Type B pancreatic cell (in vitro differentiated cells): ENCODE measurements at regions not wholly inside any gene's neighbourhood (a gene's known extent, or its start where the extent isn't known, plus 50 kb on each side); places are given as distances from the start of the nearest gene placed in this dataset.

ENCODE experiments used
- DNase-seq: peaks from one replicate; pipeline ENCODE4 v3.0.0; 2021; ENCODE audit warnings: mixed read lengths; ENCODE audit not compliant: unreplicated experiment; ENCODE audit errors: extremely low spot score
- H3K27ac Mint-ChIP-seq: 2 replicates; pipeline ENCODE4 v1.8.0; 2021; ENCODE audit warnings: mild to moderate bottlenecking, mixed read lengths
- H3K27me3 Mint-ChIP-seq: 2 replicates; pipeline ENCODE4 v1.8.0; 2021; ENCODE audit warnings: mixed read lengths
- H3K36me3 Mint-ChIP-seq: 2 replicates; pipeline ENCODE4 v1.8.0; 2021; ENCODE audit warnings: mixed read lengths
- H3K4me1 Mint-ChIP-seq: one replicate; pipeline ENCODE4 v1.8.0; 2021; ENCODE audit warnings: mixed read lengths; ENCODE audit not compliant: unreplicated experiment
- H3K4me3 Mint-ChIP-seq: 2 replicates; pipeline ENCODE4 v1.8.0; 2021; ENCODE audit warnings: mild to moderate bottlenecking, mixed read lengths
- H3K9me3 Mint-ChIP-seq: 2 replicates; pipeline ENCODE4 v1.8.0; 2021; ENCODE audit warnings: mixed read lengths
- TF ChIP-seq, protein P1 (sequence below): fragments of 200-600 bp; sonication (generic); conservative IDR thresholded peaks from 2 replicates; pipeline ENCODE4 v1.5.0; 2021; ENCODE audit warnings: antibody characterized with exemption, mild to moderate bottlenecking

DNA sequence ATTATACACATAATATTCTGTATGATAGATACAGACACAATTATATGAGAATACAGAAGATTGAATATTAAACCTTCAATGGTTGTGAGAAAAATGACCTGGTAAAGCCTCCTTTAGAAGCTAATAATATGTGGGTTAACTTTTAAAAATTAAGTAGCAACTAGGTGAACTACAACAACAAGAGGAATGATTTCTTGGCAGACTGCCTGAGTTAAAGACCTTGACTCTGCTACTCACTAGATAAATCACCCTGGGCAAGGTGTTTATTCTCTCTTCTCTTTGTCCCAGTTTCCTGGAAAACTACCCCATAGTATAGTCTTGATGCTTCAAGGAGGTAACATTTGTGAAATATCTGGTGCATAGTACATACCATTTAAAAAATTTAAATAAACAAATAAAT lies 519.6 kb upstream of the TENM4 start:
- DNase-seq, result no peak
- Mint-ChIP-seq H3K27me3 (no peaks in the 10 kb centered on the region), H3K36me3 (no peaks in the 10 kb centered on the region), H3K27ac (no peak overlapping the region), H3K9me3 (peaks cover 9% of the 10 kb centered on the region), H3K4me1 (peaks cover 22% of the 10 kb centered on the region), H3K4me3 (no peak overlapping the region)
- TF ChIP-seq, protein P1, sequence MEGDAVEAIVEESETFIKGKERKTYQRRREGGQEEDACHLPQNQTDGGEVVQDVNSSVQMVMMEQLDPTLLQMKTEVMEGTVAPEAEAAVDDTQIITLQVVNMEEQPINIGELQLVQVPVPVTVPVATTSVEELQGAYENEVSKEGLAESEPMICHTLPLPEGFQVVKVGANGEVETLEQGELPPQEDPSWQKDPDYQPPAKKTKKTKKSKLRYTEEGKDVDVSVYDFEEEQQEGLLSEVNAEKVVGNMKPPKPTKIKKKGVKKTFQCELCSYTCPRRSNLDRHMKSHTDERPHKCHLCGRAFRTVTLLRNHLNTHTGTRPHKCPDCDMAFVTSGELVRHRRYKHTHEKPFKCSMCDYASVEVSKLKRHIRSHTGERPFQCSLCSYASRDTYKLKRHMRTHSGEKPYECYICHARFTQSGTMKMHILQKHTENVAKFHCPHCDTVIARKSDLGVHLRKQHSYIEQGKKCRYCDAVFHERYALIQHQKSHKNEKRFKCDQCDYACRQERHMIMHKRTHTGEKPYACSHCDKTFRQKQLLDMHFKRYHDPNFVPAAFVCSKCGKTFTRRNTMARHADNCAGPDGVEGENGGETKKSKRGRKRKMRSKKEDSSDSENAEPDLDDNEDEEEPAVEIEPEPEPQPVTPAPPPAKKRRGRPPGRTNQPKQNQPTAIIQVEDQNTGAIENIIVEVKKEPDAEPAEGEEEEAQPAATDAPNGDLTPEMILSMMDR, result no peak

DNA sequence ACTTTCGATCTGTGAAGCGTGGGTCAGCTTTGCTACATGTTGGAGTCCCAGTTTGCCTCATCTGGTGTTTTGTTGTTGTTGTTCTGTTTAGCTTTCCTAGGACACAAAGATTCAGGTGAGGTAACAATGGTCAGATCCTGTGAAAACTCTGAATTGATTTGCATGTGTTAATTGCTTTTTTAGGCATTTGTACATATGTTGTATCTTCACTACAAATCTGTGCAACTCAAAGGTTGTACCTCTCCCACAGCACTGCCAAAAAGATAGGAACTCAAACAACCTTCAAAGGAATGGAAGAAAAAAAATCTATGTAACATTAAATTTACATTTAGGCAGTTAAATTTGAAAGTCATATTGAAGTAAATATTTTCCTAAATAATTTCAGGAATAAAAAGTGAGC lies 518.5 kb upstream of the TENM4 start:
- Mint-ChIP-seq H3K36me3 (no peaks in the 10 kb centered on the region), H3K4me1 (peaks cover 22% of the 10 kb centered on the region), H3K27ac (no peak overlapping the region), H3K4me3 (no peak overlapping the region), H3K9me3 (peaks cover 9% of the 10 kb centered on the region), H3K27me3 (no peaks in the 10 kb centered on the region)
- DNase-seq, result no peak
- TF ChIP-seq, protein P1, result no peak

DNA sequence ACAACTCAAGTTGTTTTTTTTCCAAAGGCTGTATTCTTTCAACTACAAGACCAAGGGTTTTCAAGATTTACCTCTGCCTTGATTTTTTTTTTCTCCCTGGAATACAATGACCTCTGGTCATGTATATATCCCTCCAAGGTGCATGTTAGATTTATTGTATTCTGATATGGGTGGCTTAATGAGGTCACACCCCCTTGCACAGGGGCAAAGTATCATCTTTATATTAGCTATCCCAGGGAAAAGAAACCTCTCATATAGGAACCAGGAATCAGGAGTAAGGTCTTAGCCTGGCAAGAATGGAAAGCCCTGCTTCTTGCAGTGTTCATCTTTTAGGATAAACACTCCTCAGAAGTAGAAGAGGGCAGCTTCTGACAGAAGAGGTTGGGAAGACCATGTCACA lies 516.9 kb upstream of the TENM4 start:
- Mint-ChIP-seq H3K4me3 (no peak overlapping the region), H3K4me1 (peaks cover 6% of the 10 kb centered on the region), H3K27ac (no peak overlapping the region), H3K9me3 (peaks cover 9% of the 10 kb centered on the region), H3K36me3 (no peaks in the 10 kb centered on the region), H3K27me3 (no peaks in the 10 kb centered on the region)
- DNase-seq, result no peak
- TF ChIP-seq, protein P1, result no peak

DNA sequence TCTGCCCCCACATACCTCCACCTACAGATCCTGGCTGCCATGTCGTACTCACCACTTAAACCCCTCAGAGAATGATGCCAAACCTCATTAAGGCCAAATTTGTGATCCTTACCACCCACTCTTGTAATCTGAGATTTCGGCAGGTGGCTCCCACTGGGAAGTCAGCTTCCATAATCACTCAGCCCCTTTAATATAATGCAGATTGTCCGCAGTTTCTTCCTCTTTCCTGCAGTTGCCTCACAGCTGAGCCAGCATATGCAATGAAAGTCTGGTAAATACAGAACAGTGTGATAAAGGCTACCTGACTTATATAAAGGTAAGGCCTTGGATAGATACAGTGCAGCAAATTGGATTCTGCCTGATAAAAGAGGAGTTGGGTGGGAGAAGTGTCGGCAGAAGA lies 515.2 kb upstream of the TENM4 start:
- TF ChIP-seq, protein P1, result no peak
- H3K27me3 Mint-ChIP-seq, result no peaks in the 10 kb centered on the region
- DNase-seq, result no peak
- no peak overlapping the region for H3K27ac Mint-ChIP-seq
- H3K4me3 Mint-ChIP-seq, result no peak overlapping the region
- peaks cover 9% of the 10 kb centered on the region for H3K9me3 Mint-ChIP-seq
- peaks cover 6% of the 10 kb centered on the region for H3K4me1 Mint-ChIP-seq
- no peaks in the 10 kb centered on the region for H3K36me3 Mint-ChIP-seq

DNA sequence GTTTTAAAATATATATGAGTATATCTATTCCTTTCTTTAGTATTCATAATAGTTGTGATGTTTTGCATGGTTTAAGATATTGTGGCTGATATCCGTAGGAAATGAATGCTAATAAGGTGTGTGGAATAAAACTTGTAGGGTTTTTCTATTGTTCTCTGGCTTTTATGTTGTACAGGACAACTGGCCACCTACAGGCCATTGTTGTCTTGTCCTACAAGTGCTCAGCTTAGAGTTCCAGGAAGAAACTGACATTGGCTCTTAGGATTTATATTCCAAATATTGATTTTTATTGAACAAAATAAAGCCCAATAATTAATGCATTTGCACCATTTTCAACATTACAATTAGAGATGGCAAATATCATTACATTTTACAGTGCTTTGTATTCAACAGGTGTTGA lies 512.8 kb upstream of the TENM4 start:
- Mint-ChIP-seq H3K27ac (no peak overlapping the region), H3K4me1 (peaks cover 6% of the 10 kb centered on the region), H3K27me3 (no peaks in the 10 kb centered on the region), H3K36me3 (no peaks in the 10 kb centered on the region), H3K9me3 (peaks cover 6% of the 10 kb centered on the region), H3K4me3 (no peak overlapping the region)
- DNase-seq, result no peak
- TF ChIP-seq, protein P1, result peak; percentile 46

DNA sequence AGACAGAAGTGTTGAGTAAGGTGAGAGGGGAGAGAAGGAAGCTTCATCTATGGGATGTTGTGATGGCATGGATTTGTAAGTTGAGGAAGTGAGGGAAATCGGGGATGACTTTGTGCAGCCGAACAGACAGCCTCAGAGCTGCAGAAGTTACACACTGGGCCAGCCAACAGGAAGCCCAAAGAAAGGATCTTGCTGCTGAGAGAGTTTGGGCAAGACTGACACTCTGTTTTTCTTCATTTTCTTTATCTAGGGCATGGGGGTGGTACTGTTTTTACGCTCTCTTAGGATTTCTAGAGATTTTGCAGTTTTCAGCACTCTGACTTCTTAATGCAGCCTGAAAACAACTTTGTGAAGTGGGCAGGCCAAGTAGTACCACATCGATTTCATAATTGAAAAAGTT lies 509.9 kb upstream of the TENM4 start:
- no peaks in the 10 kb centered on the region for H3K36me3 Mint-ChIP-seq
- DNase-seq, result no peak
- H3K9me3 Mint-ChIP-seq, result no peaks in the 10 kb centered on the region
- no peaks in the 10 kb centered on the region for H3K27me3 Mint-ChIP-seq
- H3K27ac Mint-ChIP-seq, result no peak overlapping the region
- H3K4me3 Mint-ChIP-seq, result no peak overlapping the region
- H3K4me1 Mint-ChIP-seq, result peaks cover 6% of the 10 kb centered on the region
- TF ChIP-seq, protein P1, result no peak
